WTC11 (cell line): ENCODE measurements at regions not wholly inside any gene's neighbourhood (a gene's known extent, or its start where the extent isn't known, plus 50 kb on each side); places are given as distances from the start of the nearest gene placed in this dataset.

Experiments
- ATAC-seq: fragments of 200-7000 bp; cut with Tn5 transposase; 2 replicates; pipeline ENCODE4 v1.10.0; 2021; ENCODE audit warnings: mild to moderate bottlenecking, moderate library complexity
- CTCF ChIA-PET: fragments of 300-600 bp; sonication (Branson Sonifier 250); formaldehyde crosslinking; loops from one replicate; lab custom pipeline; 2021; ENCODE audit warnings: antibody characterized with exemption; lab: Charles Lee
- POLR2A ChIA-PET: fragments of 350-600 bp; sonication (Branson Sonifier 250); formaldehyde crosslinking; loops from one replicate; lab custom pipeline; 2021; ENCODE audit warnings: antibody characterized with exemption; lab: Charles Lee
- DNase-seq: peaks from one replicate; pipeline ENCODE4 v3.0.0; 2021; ENCODE audit warnings: low spot score
- H3K27ac Mint-ChIP-seq: 2 replicates; pipeline ENCODE4 v1.8.0; 2021; ENCODE audit warnings: mixed read lengths
- H3K27me3 Mint-ChIP-seq: 2 replicates; pipeline ENCODE4 v1.8.0; 2021; ENCODE audit warnings: low read depth, mild to moderate bottlenecking, moderate library complexity, mixed read lengths
- H3K36me3 Mint-ChIP-seq: 2 replicates; pipeline ENCODE4 v1.8.0; 2021; ENCODE audit warnings: mixed read lengths
- H3K4me1 Mint-ChIP-seq: 2 replicates; pipeline ENCODE4 v1.8.0; 2022; ENCODE audit warnings: mixed read lengths
- H3K4me3 Mint-ChIP-seq: 2 replicates; pipeline ENCODE4 v1.8.0; 2021; ENCODE audit warnings: mild to moderate bottlenecking, moderate library complexity, mixed read lengths
- H3K9me3 Mint-ChIP-seq: 2 replicates; pipeline ENCODE4 v1.8.0; 2021; ENCODE audit warnings: mixed read lengths
- ATF1 ChIP-seq: sonication (generic); formaldehyde crosslinking; IDR thresholded peaks from 2 replicates; pipeline ENCODE4 v1.8.1; 2023; ENCODE audit warnings: mild to moderate bottlenecking, moderate library complexity, missing genetic modification reagents
- ATF2 ChIP-seq: sonication (generic); formaldehyde crosslinking; IDR thresholded peaks from 2 replicates; pipeline ENCODE4 v1.8.1; 2022; ENCODE audit warnings: low read depth, missing genetic modification reagents, borderline replicate concordance
- CREB1 ChIP-seq: sonication (generic); formaldehyde crosslinking; IDR thresholded peaks from 2 replicates; pipeline ENCODE4 v1.8.0; 2023; ENCODE audit warnings: mild to moderate bottlenecking, missing genetic modification reagents
- CTCF ChIP-seq: fragments of 200-600 bp; IDR thresholded peaks from 2 replicates; pipeline ENCODE4 v1.8.0; 2022; ENCODE audit warnings: antibody characterized with exemption
- FOXJ3 ChIP-seq: sonication (generic); formaldehyde crosslinking; IDR thresholded peaks from 2 replicates; pipeline ENCODE4 v1.9.0; 2021; ENCODE audit warnings: missing genetic modification reagents, mild to moderate bottlenecking, borderline replicate concordance
- FOXK1 ChIP-seq: sonication (generic); formaldehyde crosslinking; IDR thresholded peaks from 2 replicates; pipeline ENCODE4 v1.8.0; 2022; ENCODE audit warnings: mild to moderate bottlenecking, moderate library complexity, missing genetic modification reagents
- IRF1 ChIP-seq: sonication (generic); formaldehyde crosslinking; IDR thresholded peaks from 2 replicates; pipeline ENCODE4 v1.8.0; 2023; ENCODE audit warnings: missing genetic modification reagents
- JUN ChIP-seq: sonication (generic); formaldehyde crosslinking; IDR thresholded peaks from 2 replicates; pipeline ENCODE4 v1.8.0; 2023; ENCODE audit warnings: mild to moderate bottlenecking, missing genetic modification reagents
- MYBL2 ChIP-seq: sonication (generic); formaldehyde crosslinking; IDR thresholded peaks from 2 replicates; pipeline ENCODE4 v1.8.1; 2023; ENCODE audit warnings: mild to moderate bottlenecking, moderate library complexity, missing genetic modification reagents
- NR1H2 ChIP-seq: sonication (generic); formaldehyde crosslinking; IDR thresholded peaks from 2 replicates; pipeline ENCODE4 v1.9.0; 2021; ENCODE audit warnings: mild to moderate bottlenecking, moderate library complexity, missing genetic modification reagents
- SP1 ChIP-seq: sonication (generic); formaldehyde crosslinking; conservative IDR thresholded peaks from 2 replicates; pipeline ENCODE4 v1.8.1; 2022; ENCODE audit warnings: missing genetic modification reagents
- STAT6 ChIP-seq: sonication (generic); formaldehyde crosslinking; conservative IDR thresholded peaks from 2 replicates; pipeline ENCODE4 v1.8.1; 2023; ENCODE audit warnings: mild to moderate bottlenecking, low read depth, missing genetic modification reagents, moderate library complexity
- USF2 ChIP-seq: sonication (generic); formaldehyde crosslinking; IDR thresholded peaks from 2 replicates; pipeline ENCODE4 v1.8.1; 2023; ENCODE audit warnings: mild to moderate bottlenecking, missing genetic modification reagents, moderate library complexity
- ZBTB43 ChIP-seq: sonication (generic); formaldehyde crosslinking; IDR thresholded peaks from 2 replicates; pipeline ENCODE4 v1.8.1; 2023; ENCODE audit warnings: mild to moderate bottlenecking, missing genetic modification reagents
- ZMAT4 ChIP-seq: fragments of 250-450 bp; sonication (Bioruptor Pico); IDR thresholded peaks from 2 replicates; pipeline ENCODE4 v1.9.0; 2021; ENCODE audit warnings: mild to moderate bottlenecking
- ZNF121 ChIP-seq: sonication (generic); formaldehyde crosslinking; IDR thresholded peaks from 2 replicates; pipeline ENCODE4 v1.8.0; 2023; ENCODE audit warnings: missing genetic modification reagents
- ZNF232 ChIP-seq: sonication (generic); formaldehyde crosslinking; IDR thresholded peaks from 2 replicates; pipeline ENCODE4 v1.8.0; 2022; ENCODE audit warnings: mild to moderate bottlenecking, missing genetic modification reagents
- ZNF532 ChIP-seq: fragments of 250-450 bp; sonication (Bioruptor Pico); IDR thresholded peaks from 2 replicates; pipeline ENCODE4 v1.9.0; 2021; ENCODE audit warnings: mild to moderate bottlenecking, borderline replicate concordance
- ZSCAN18 ChIP-seq: fragments of 250-450 bp; sonication (Bioruptor Pico); IDR thresholded peaks from 2 replicates; pipeline ENCODE4 v2.1.2; 2022; ENCODE audit warnings: mild to moderate bottlenecking, moderate library complexity

GRCh38 chr10:131553121-131553520 is 241.6 kb upstream of the TCERG1L start (continued):
- TF ChIP-seq FOXK1: no peak
- TF ChIP-seq NR1H2 (CRISPR knock-in tag): no peak
- TF ChIP-seq STAT6 (CRISPR knock-in tag): no peak
- TF ChIP-seq MYBL2 (CRISPR knock-in tag): no peak
- TF ChIP-seq ZNF232 (CRISPR knock-in tag): no peak

GRCh38 chr10:131553581-131553980 is 242.1 kb upstream of the TCERG1L start:
- ChIA-PET CTCF (no interaction called here), POLR2A (no interaction called here)
- H3K36me3 Mint-ChIP-seq: peaks cover 60% of the 10 kb centered on the region
- DNase-seq (no peak), ATAC-seq (no peak)
- peaks cover 7% of the 10 kb centered on the region for H3K27me3 Mint-ChIP-seq
- no peak for TF ChIP-seq JUN (CRISPR knock-in tag)
- no peak for TF ChIP-seq SP1 (CRISPR knock-in tag)
- TF ChIP-seq ZBTB43: no peak
- no peak for TF ChIP-seq CREB1 (CRISPR knock-in tag)
- TF ChIP-seq FOXJ3: no peak
- TF ChIP-seq ZMAT4 (CRISPR knock-in tag): no peak
- no peak for TF ChIP-seq CTCF
- no peak for TF ChIP-seq ATF1
- no peak for TF ChIP-seq IRF1
- TF ChIP-seq USF2 (CRISPR knock-in tag): no peak
- TF ChIP-seq ATF2 (CRISPR knock-in tag): no peak
- peaks cover 69% of the 10 kb centered on the region for H3K9me3 Mint-ChIP-seq
- H3K4me3 Mint-ChIP-seq: no peak overlapping the region
- H3K27ac Mint-ChIP-seq: no peak overlapping the region
- no peaks in the 10 kb centered on the region for H3K4me1 Mint-ChIP-seq

- TF ChIP-seq ZSCAN18 (CRISPR knock-in tag): no peak
- no peak for TF ChIP-seq ZNF232 (CRISPR knock-in tag)
- TF ChIP-seq FOXK1: no peak
- no peak for TF ChIP-seq ZNF532
- TF ChIP-seq ZNF121 (CRISPR knock-in tag): no peak
- ChIA-PET CTCF (no interaction called here), POLR2A (no interaction called here)
- H3K4me3 Mint-ChIP-seq: no peak overlapping the region
- no peak overlapping the region for H3K27ac Mint-ChIP-seq
- H3K36me3 Mint-ChIP-seq: peaks cover 59% of the 10 kb centered on the region
- ATAC-seq (no peak), DNase-seq (no peak)
- no peaks in the 10 kb centered on the region for H3K4me1 Mint-ChIP-seq
- peaks cover 67% of the 10 kb centered on the region for H3K9me3 Mint-ChIP-seq
- H3K27me3 Mint-ChIP-seq: peaks cover 10% of the 10 kb centered on the region; the same call in 1 of the 2 replicates
Measured at GRCh38 chr10:131554821-131555220, 243.3 kb upstream of the TCERG1L start.
